Ishikawa (cell line): ENCODE measurements at regions not wholly inside any gene's neighbourhood (a gene's known extent, or its start where the extent isn't known, plus 50 kb on each side); places are given as distances from the start of the nearest gene placed in this dataset.

ENCODE experiments used
- CEBPB ChIP-seq: IDR thresholded peaks from 2 replicates; pipeline ENCODE4 v1.6.1; 2012
- EGR1 ChIP-seq: IDR thresholded peaks from 2 replicates; pipeline ENCODE4 v1.6.1; 2012
- EP300 ChIP-seq: IDR thresholded peaks from 2 replicates; pipeline ENCODE4 v1.6.1; 2012; ENCODE audit warnings: borderline replicate concordance
- FOXM1 ChIP-seq: IDR thresholded peaks from 2 replicates; pipeline ENCODE4 v1.6.1; 2012; ENCODE audit warnings: low read depth, borderline replicate concordance
- MAX ChIP-seq: IDR thresholded peaks from 2 replicates; pipeline ENCODE4 v1.6.1; 2012
- NFIC ChIP-seq: IDR thresholded peaks from 2 replicates; pipeline ENCODE4 v1.6.1; 2012
- RAD21 ChIP-seq: IDR thresholded peaks from 2 replicates; pipeline ENCODE4 v1.6.1; 2012; ENCODE audit warnings: low read depth
- TAF1 ChIP-seq: IDR thresholded peaks from 2 replicates; pipeline ENCODE4 v1.6.1; 2012; ENCODE audit warnings: low read depth, mild to moderate bottlenecking
- TCF12 ChIP-seq: IDR thresholded peaks from 2 replicates; pipeline ENCODE4 v1.6.1; 2012; ENCODE audit warnings: low read depth
- TEAD4 ChIP-seq: IDR thresholded peaks from 2 replicates; pipeline ENCODE4 v1.6.1; 2012
- USF1 ChIP-seq: IDR thresholded peaks from 2 replicates; pipeline ENCODE4 v1.6.1; 2012
- YY1 ChIP-seq: IDR thresholded peaks from 2 replicates; pipeline ENCODE4 v1.6.1; 2012; ENCODE audit warnings: low read depth
- ZBTB7A ChIP-seq: IDR thresholded peaks from 2 replicates; pipeline ENCODE4 v1.6.1; 2012; ENCODE audit warnings: low read depth
- TF ChIP-seq, protein P1 (sequence below): IDR thresholded peaks from 2 replicates; pipeline ENCODE4 v1.6.1; 2012; ENCODE audit warnings: low read depth, mild to moderate bottlenecking

GRCh38 chr1:186568221-186568620, 107.3 kb upstream of the PDC start:
- no peak for TF ChIP-seq YY1
- no peak for TF ChIP-seq RAD21
- no peak for TF ChIP-seq TAF1
- TF ChIP-seq TCF12 = no peak
- no peak for TF ChIP-seq FOXM1
- TF ChIP-seq NFIC = no peak
- TF ChIP-seq EGR1 = no peak
- no peak for TF ChIP-seq USF1
- no peak for TF ChIP-seq CEBPB
- no peak for TF ChIP-seq MAX
- no peak for TF ChIP-seq EP300
- TF ChIP-seq, protein P1, sequence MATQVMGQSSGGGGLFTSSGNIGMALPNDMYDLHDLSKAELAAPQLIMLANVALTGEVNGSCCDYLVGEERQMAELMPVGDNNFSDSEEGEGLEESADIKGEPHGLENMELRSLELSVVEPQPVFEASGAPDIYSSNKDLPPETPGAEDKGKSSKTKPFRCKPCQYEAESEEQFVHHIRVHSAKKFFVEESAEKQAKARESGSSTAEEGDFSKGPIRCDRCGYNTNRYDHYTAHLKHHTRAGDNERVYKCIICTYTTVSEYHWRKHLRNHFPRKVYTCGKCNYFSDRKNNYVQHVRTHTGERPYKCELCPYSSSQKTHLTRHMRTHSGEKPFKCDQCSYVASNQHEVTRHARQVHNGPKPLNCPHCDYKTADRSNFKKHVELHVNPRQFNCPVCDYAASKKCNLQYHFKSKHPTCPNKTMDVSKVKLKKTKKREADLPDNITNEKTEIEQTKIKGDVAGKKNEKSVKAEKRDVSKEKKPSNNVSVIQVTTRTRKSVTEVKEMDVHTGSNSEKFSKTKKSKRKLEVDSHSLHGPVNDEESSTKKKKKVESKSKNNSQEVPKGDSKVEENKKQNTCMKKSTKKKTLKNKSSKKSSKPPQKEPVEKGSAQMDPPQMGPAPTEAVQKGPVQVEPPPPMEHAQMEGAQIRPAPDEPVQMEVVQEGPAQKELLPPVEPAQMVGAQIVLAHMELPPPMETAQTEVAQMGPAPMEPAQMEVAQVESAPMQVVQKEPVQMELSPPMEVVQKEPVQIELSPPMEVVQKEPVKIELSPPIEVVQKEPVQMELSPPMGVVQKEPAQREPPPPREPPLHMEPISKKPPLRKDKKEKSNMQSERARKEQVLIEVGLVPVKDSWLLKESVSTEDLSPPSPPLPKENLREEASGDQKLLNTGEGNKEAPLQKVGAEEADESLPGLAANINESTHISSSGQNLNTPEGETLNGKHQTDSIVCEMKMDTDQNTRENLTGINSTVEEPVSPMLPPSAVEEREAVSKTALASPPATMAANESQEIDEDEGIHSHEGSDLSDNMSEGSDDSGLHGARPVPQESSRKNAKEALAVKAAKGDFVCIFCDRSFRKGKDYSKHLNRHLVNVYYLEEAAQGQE = no peak
- TF ChIP-seq ZBTB7A = no peak
- TF ChIP-seq TEAD4 = no peak
